Transverse colon (tissue), 4 donors: ENCODE measurements at regions not wholly inside any gene's neighbourhood (a gene's known extent, or its start where the extent isn't known, plus 50 kb on each side); places are given as distances from the start of the nearest gene placed in this dataset.
A peak's percentile ranks its signal among the peaks of the same experiment; 100 is the strongest.

Experiments
- DNase-seq: peaks from one replicate; pipeline ENCODE4 v3.0.0-alpha.2; 2019
- H3K27ac ChIP-seq, 4 donors: fragments of 200-600 bp; sonication (generic); 2 replicates each; pipeline ENCODE4 v1.5.1; 2016 to 2018; ENCODE audit warnings: inconsistent platforms in 4 of 4
- H3K27me3 ChIP-seq: fragments of 200-600 bp; sonication (generic); 2 replicates; pipeline ENCODE4 v1.5.1; 2017; ENCODE audit warnings: inconsistent platforms
- H3K36me3 ChIP-seq, 4 donors: fragments of 200-600 bp; sonication (generic); 2 replicates each; pipeline ENCODE4 v1.5.1; 2017 to 2019; ENCODE audit warnings: inconsistent platforms in 4 of 4
- H3K4me1 ChIP-seq, 4 donors: fragments of 200-600 bp; sonication (generic); 2 replicates each; pipeline ENCODE4 v1.5.1; 2017 to 2020; ENCODE audit warnings: inconsistent platforms in 4 of 4
- H3K4me3 ChIP-seq, 4 donors: fragments of 200-600 bp; sonication (generic); 1 replicate in 1 of 4; 2 replicates in 3 of 4; pipeline versions ENCODE4 v1.5.1 to v1.6.1; 2017 to 2019; ENCODE audit warnings: inconsistent platforms in 4 of 4
- H3K9me3 ChIP-seq, 2 donors: fragments of 200-600 bp; sonication (generic); 2 replicates each; pipeline ENCODE4 v1.5.1; 2017 to 2019; ENCODE audit warnings: inconsistent platforms in 2 of 2
- CTCF ChIP-seq, 5 experiments: fragments of 200-600 bp in 3 of 5; fragments of 450-650 bp in 2 of 5; sonication (generic) in 3 of 5; IDR thresholded peaks; 1 replicate in 2 of 5; 2 replicates in 3 of 5; pipeline ENCODE4 v1.5.1; 2016 to 2017; ENCODE audit warnings: antibody characterized with exemption in 5 of 5, inconsistent platforms in 3 of 5, mild to moderate bottlenecking in 2 of 5, moderate library complexity in 1 of 5
- EP300 ChIP-seq: sonication (generic); formaldehyde crosslinking; IDR thresholded peaks from one replicate; pipeline ENCODE4 v1.6.1; 2017; ENCODE audit warnings: antibody characterized with exemption, low read depth
- POLR2A ChIP-seq: fragments of 450-650 bp; IDR thresholded peaks from one replicate; pipeline ENCODE4 v1.6.1; 2016; ENCODE audit warnings: antibody characterized with exemption, mild to moderate bottlenecking, moderate library complexity
- POLR2AphosphoS5 ChIP-seq, 3 donors: sonication (generic); formaldehyde crosslinking; IDR thresholded peaks; one replicate each; pipeline ENCODE4 v1.6.1; 2016; ENCODE audit warnings: antibody characterized with exemption in 3 of 3
- WGBS, 2 donors: methylation state at CpG; one replicate each; pipeline ENCODE4 v1.1.5; 2018; ENCODE audit warnings: low coverage in 1 of 2; 5-methylcytosine and 5-hydroxymethylcytosine counted together
- in situ Hi-C, 4 donors: fragments of 200-750 bp; cut with MboI; loops; one replicate each; pipeline versions ENCODE4 v1.15.0 to v1.15.1; 2017; ENCODE audit warnings: low sequenced_read_pairs in 3 of 4, low pct_ligation_motif_present in 1 of 4, low pct_unique_long_range_greater_than_20kb in 1 of 4
- intact Hi-C: fragments of 100-400 bp; cut with DNase I; formaldehyde crosslinking; loops from one replicate; pipeline ENCODE4 v1.15.1; 2023; ENCODE audit warnings: low total_unique reads

- no peaks in the 10 kb centered on the region for H3K9me3 ChIP-seq
- 38 to 58% methylated on average over 3 of the region's 3 CpGs for WGBS, 2 donors
- in situ Hi-C loops, result no loop called here
- H3K36me3 ChIP-seq, result no peaks in the 10 kb centered on the region
- TF ChIP-seq POLR2A, result no peak
- TF ChIP-seq CTCF (IDR thresholded peaks at IDR 0.05), result no peak
- TF ChIP-seq EP300, result no peak
- no peak for TF ChIP-seq POLR2AphosphoS5 (IDR thresholded peaks at IDR 0.05)
- DNase-seq, result no peak
- H3K4me3 ChIP-seq, result no peak overlapping the region
- peak overlapping the region in 3 of 4 donors; percentile 14 to 54 (median 39) for H3K27ac ChIP-seq
- intact Hi-C loops, result no loop called here
- no peaks in the 10 kb centered on the region for H3K27me3 ChIP-seq
- peaks cover 0 to 12% (median 4%) of the 10 kb centered on the region in 4 donors for H3K4me1 ChIP-seq
Measured at GRCh38 chr4:136691607-136692006, 840.7 kb downstream of the PCDH18 start.

- Histone ChIP-seq H3K27ac (peak overlapping the region; percentile 19 to 54 (median 43)), H3K27me3 (no peaks in the 10 kb centered on the region), H3K4me3 (no peak overlapping the region), H3K9me3 (no peaks in the 10 kb centered on the region), H3K36me3 (no peaks in the 10 kb centered on the region), H3K4me1 (peaks cover 0 to 12% (median 4%) of the 10 kb centered on the region in 4 donors)
- intact Hi-C loops (no loop called here), in situ Hi-C loops (no loop called here)
- TF ChIP-seq POLR2AphosphoS5 (IDR thresholded peaks at IDR 0.05) (no peak), EP300 (no peak), CTCF (IDR thresholded peaks at IDR 0.05) (no peak), POLR2A (no peak)
- WGBS, 2 donors, result 22 to 46% methylated on average over 1 of the region's 1 CpG
- no peak for DNase-seq
Measured at GRCh38 chr4:136690360-136690759, 841.9 kb downstream of the PCDH18 start.

- TF ChIP-seq CTCF (IDR thresholded peaks at IDR 0.05) (no peak), POLR2A (no peak), EP300 (no peak)
- in situ Hi-C loops (no loop called here), intact Hi-C loops (no loop called here)
- Histone ChIP-seq H3K4me1 (peaks cover 0 to 9% (median 4%) of the 10 kb centered on the region in 4 donors), H3K9me3 (no peaks in the 10 kb centered on the region), H3K27me3 (no peaks in the 10 kb centered on the region), H3K36me3 (no peaks in the 10 kb centered on the region), H3K27ac (no peak overlapping the region), H3K4me3 (no peak overlapping the region)
- no peak for DNase-seq
- WGBS, 2 donors, result 83 to 86% methylated on average over 1 to 2 of the region's 2 CpGs
Measured at GRCh38 chr4:136687596-136687995, 844.7 kb downstream of the PCDH18 start.

- Histone ChIP-seq H3K9me3 (no peaks in the 10 kb centered on the region), H3K27me3 (no peaks in the 10 kb centered on the region), H3K4me3 (no peak overlapping the region), H3K27ac (no peak overlapping the region), H3K36me3 (no peaks in the 10 kb centered on the region), H3K4me1 (peaks cover 0 to 9% (median 2%) of the 10 kb centered on the region in 4 donors)
- 91 to 100% methylated on average over 1 to 6 of the region's 6 CpGs for WGBS, 2 donors
- DNase-seq, result no peak
- in situ Hi-C loops, result no loop called here
- intact Hi-C loops, result no loop called here
- TF ChIP-seq POLR2A, result no peak
- TF ChIP-seq POLR2AphosphoS5 (IDR thresholded peaks at IDR 0.05), result no peak
- no peak for TF ChIP-seq CTCF (IDR thresholded peaks at IDR 0.05)
- no peak for TF ChIP-seq EP300
Measured at GRCh38 chr4:136687118-136687517, 845.2 kb downstream of the PCDH18 start.
